Activated CD4-positive, alpha-beta memory T cell treated with anti-CD3 and anti-CD28 coated beads for 36 hours (primary cell): ENCODE measurements at regions not wholly inside any gene's neighbourhood (a gene's known extent, or its start where the extent isn't known, plus 50 kb on each side); places are given as distances from the start of the nearest gene placed in this dataset.

Experiments
- CTCF ChIA-PET: fragments of 350-600 bp; sonication (Branson Sonifier 250); formaldehyde crosslinking; loops from one replicate; lab custom pipeline; 2021; ENCODE audit warnings: antibody characterized with exemption, inconsistent platforms; lab: Charles Lee
- POLR2A ChIA-PET: fragments of 350-600 bp; sonication (Branson Sonifier 250); formaldehyde crosslinking; loops from one replicate; lab custom pipeline; 2021; ENCODE audit warnings: antibody characterized with exemption; lab: Charles Lee
- DNase-seq: peaks from one replicate; pipeline ENCODE4 v3.0.0-alpha.2; 2020
- H3K27ac Mint-ChIP-seq: one replicate; pipeline ENCODE4 v1.8.0; 2021; ENCODE audit warnings: mixed read lengths
- H3K27me3 Mint-ChIP-seq: one replicate; pipeline ENCODE4 v1.8.0; 2021; ENCODE audit warnings: mixed read lengths
- H3K36me3 Mint-ChIP-seq: one replicate; pipeline ENCODE4 v1.8.0; 2021; ENCODE audit warnings: mixed read lengths
- H3K4me1 Mint-ChIP-seq: one replicate; pipeline ENCODE4 v1.8.0; 2021; ENCODE audit warnings: low read depth, mixed read lengths
- H3K4me3 Mint-ChIP-seq: one replicate; pipeline ENCODE4 v1.8.0; 2021; ENCODE audit warnings: mild to moderate bottlenecking, mixed read lengths
- H3K9me3 Mint-ChIP-seq: one replicate; pipeline ENCODE4 v1.8.0; 2021; ENCODE audit warnings: mixed read lengths
- intact Hi-C: fragments of 100-400 bp; cut with micrococcal nuclease; formaldehyde crosslinking; loops from one replicate; pipeline ENCODE4 v1.15.1; 2023

DNA sequence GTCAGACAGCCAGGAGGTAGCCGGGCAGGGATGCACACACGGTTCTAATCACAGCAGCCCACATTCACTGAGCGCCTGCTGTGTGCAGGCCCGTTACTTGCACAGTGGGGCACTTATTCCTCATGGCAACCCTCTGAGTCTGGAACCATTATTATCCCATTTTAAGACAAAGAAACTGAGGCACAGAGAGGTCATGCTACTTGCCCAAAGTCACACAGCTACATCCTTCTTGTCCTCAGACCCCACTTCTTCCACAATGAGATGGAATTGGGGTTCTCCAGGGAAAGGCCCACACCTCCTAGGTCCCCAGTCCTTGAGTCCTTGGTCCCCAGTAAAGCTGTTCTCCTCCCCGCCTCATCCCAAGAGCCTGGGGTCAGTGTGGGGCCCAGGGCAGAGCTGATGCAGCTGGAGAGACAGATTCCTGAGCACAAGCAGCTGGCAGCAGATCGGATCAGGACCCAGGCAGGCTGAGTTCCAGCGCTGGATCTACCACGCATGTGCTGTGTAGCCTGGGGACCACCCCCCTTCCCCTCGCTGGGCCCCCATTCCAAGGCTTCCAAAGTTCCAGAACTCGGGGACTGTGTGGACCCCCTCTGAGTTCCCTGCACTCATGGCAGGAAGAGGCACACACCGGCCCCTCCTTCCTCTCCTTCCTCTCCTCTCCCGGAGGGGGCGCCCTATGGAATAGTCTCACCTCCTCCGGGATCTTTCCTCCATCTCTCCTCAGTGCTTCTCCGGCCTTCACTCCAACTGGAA is 393.4 kb downstream of the MATN1 start:
- Mint-ChIP-seq H3K4me3 (no peak overlapping the region), H3K27ac (no peak overlapping the region), H3K4me1 (no peaks in the 10 kb centered on the region), H3K27me3 (no peaks in the 10 kb centered on the region), H3K9me3 (no peaks in the 10 kb centered on the region), H3K36me3 (no peaks in the 10 kb centered on the region)
- CTCF ChIA-PET: no interaction called here
- intact Hi-C loops: no loop called here
- no peak for DNase-seq
- POLR2A ChIA-PET: no interaction called here

GRCh38 chr1:30329263-30329753 is 394.1 kb downstream of the MATN1 start:
- intact Hi-C loops: no loop called here
- H3K4me3 Mint-ChIP-seq: no peak overlapping the region
- H3K36me3 Mint-ChIP-seq: no peaks in the 10 kb centered on the region
- H3K4me1 Mint-ChIP-seq: no peaks in the 10 kb centered on the region
- H3K27me3 Mint-ChIP-seq: no peaks in the 10 kb centered on the region
- H3K27ac Mint-ChIP-seq: no peak overlapping the region
- CTCF ChIA-PET: no interaction called here
- POLR2A ChIA-PET: no interaction called here
- H3K9me3 Mint-ChIP-seq: no peaks in the 10 kb centered on the region
- no peak for DNase-seq

DNA sequence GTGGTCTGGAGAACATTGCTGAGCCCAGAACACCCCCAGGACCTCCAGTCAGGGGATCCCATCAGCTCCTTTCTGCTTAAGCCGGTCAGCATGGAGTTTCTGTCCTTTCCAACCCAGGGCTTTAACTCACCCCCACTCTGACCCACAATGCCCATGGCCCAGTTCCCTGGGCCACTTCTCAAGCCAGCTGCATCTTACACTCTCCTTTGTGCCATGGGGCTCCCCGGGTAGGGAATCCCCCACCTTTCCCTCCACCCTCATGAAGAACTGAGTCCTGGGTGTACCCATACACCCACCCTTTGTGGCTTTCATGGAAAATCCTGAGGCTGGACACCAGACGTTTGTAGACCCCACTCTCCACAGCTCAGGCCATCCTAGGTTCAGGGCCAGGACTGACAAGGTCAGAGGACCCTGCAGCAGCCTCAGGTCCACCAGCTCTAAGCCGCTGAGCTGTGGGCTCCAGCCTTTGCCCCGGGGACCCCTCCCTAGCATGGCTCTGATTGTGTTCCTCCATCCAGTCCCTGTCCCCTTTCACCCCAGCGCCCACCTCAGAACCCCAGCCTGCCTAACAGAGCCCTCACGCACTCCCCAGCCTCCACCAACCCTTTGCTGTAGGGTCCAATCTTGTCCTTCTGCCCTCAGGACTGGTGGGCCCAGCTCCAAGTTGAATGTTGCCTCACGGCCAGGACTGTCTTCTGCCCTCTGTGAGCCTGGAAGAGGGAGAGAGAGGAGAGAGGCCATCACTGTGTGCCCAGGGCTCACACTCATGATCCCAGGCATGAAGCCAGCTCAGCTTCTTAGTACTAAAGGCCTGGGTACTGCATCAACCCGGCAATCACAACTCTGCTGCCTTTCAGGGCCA is 394.8 kb downstream of the MATN1 start:
- H3K9me3 Mint-ChIP-seq: no peaks in the 10 kb centered on the region
- no peak overlapping the region for H3K27ac Mint-ChIP-seq
- H3K4me3 Mint-ChIP-seq: no peak overlapping the region
- H3K27me3 Mint-ChIP-seq: no peaks in the 10 kb centered on the region
- intact Hi-C loops: no loop called here
- ChIA-PET POLR2A (no interaction called here), CTCF (no interaction called here)
- no peak for DNase-seq
- no peaks in the 10 kb centered on the region for H3K36me3 Mint-ChIP-seq
- no peaks in the 10 kb centered on the region for H3K4me1 Mint-ChIP-seq

- H3K4me3 Mint-ChIP-seq: no peak overlapping the region
- no peaks in the 10 kb centered on the region for H3K36me3 Mint-ChIP-seq
- CTCF ChIA-PET: no interaction called here
- H3K9me3 Mint-ChIP-seq: no peaks in the 10 kb centered on the region
- DNase-seq: no peak
- intact Hi-C loops: no loop called here
- H3K4me1 Mint-ChIP-seq: no peaks in the 10 kb centered on the region
- POLR2A ChIA-PET: no interaction called here
- H3K27me3 Mint-ChIP-seq: peaks cover 5% of the 10 kb centered on the region
- H3K27ac Mint-ChIP-seq: no peak overlapping the region
These were observed 395.4 kb downstream of the MATN1 start for GRCh38 chr1:30328100-30328370.

- Mint-ChIP-seq H3K36me3 (no peaks in the 10 kb centered on the region), H3K4me3 (no peak overlapping the region), H3K4me1 (no peaks in the 10 kb centered on the region), H3K27ac (no peak overlapping the region), H3K9me3 (no peaks in the 10 kb centered on the region), H3K27me3 (peaks cover 6% of the 10 kb centered on the region)
- intact Hi-C loops: no loop called here
- DNase-seq: no peak
- POLR2A ChIA-PET: no interaction called here
- CTCF ChIA-PET: no interaction called here
These were observed 395.9 kb downstream of the MATN1 start for GRCh38 chr1:30327370-30328099.

GRCh38 chr1:30325999-30326398 is 397.4 kb downstream of the MATN1 start:
- Mint-ChIP-seq H3K9me3 (no peaks in the 10 kb centered on the region), H3K36me3 (no peaks in the 10 kb centered on the region), H3K27ac (no peak overlapping the region), H3K4me1 (no peaks in the 10 kb centered on the region), H3K27me3 (peaks cover 6% of the 10 kb centered on the region), H3K4me3 (no peak overlapping the region)
- intact Hi-C loops: no loop called here
- POLR2A ChIA-PET: no interaction called here
- CTCF ChIA-PET: no interaction called here
- no peak for DNase-seq

GRCh38 chr1:30325085-30325935 is 398.1 kb downstream of the MATN1 start:
- Mint-ChIP-seq H3K27ac (no peak overlapping the region), H3K4me3 (no peak overlapping the region), H3K27me3 (peaks cover 6% of the 10 kb centered on the region), H3K36me3 (no peaks in the 10 kb centered on the region), H3K4me1 (no peaks in the 10 kb centered on the region), H3K9me3 (no peaks in the 10 kb centered on the region)
- CTCF ChIA-PET: no interaction called here
- intact Hi-C loops: no loop called here
- POLR2A ChIA-PET: no interaction called here
- DNase-seq: no peak

- CTCF ChIA-PET: no interaction called here
- intact Hi-C loops: no loop called here
- Mint-ChIP-seq H3K9me3 (no peaks in the 10 kb centered on the region), H3K27me3 (peaks cover 7% of the 10 kb centered on the region), H3K27ac (no peak overlapping the region), H3K4me1 (no peaks in the 10 kb centered on the region), H3K4me3 (no peak overlapping the region), H3K36me3 (no peaks in the 10 kb centered on the region)
- POLR2A ChIA-PET: no interaction called here
- no peak for DNase-seq
These were observed 398.9 kb downstream of the MATN1 start for GRCh38 chr1:30324251-30325084.

DNA sequence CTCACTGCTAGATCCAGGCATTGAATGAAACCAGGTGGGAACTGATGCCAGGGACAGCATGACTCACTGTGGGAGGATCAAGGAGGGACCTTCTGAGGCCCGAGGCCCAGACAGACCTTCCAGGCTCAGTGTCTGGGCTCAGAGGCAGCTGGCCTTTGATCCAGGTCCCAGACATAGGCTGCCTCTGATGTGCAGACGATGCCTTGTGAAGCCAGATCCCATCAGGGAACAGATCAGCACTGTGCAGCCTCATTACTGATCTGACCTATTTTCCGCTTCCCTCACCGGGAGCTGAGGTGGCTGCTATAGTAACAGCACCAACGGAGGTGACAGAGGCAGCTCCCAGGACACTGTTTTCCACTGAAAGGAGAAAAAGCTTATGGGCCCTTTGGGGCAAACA is 399.5 kb downstream of the MATN1 start:
- POLR2A ChIA-PET: no interaction called here
- no peak for DNase-seq
- no peaks in the 10 kb centered on the region for H3K9me3 Mint-ChIP-seq
- no peak overlapping the region for H3K4me3 Mint-ChIP-seq
- CTCF ChIA-PET: no interaction called here
- intact Hi-C loops: no loop called here
- no peaks in the 10 kb centered on the region for H3K36me3 Mint-ChIP-seq
- H3K4me1 Mint-ChIP-seq: no peaks in the 10 kb centered on the region
- H3K27ac Mint-ChIP-seq: no peak overlapping the region
- peaks cover 7% of the 10 kb centered on the region for H3K27me3 Mint-ChIP-seq

DNA sequence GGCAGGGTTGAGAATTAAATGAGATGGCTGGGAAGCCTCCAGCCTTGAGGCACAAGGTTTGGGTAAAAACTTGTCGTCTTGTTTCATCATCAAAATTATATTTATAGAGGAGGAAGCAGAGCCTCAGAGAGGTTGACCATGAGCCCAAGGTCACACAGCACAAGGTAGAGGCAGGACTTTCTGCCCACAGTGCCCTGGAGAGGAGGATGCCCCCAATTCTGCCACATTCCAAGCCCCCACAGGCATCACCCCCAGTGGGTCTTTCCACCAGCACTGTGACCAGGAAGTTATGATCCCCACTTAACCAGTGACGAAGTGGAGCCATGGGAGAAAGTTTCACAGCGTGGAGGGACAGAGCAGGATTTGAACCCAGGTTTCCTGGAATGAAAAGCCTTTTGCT is 400.0 kb downstream of the MATN1 start:
- no peak for DNase-seq
- no peak overlapping the region for H3K27ac Mint-ChIP-seq
- H3K9me3 Mint-ChIP-seq: no peaks in the 10 kb centered on the region
- peaks cover 7% of the 10 kb centered on the region for H3K27me3 Mint-ChIP-seq
- H3K4me1 Mint-ChIP-seq: no peaks in the 10 kb centered on the region
- intact Hi-C loops: no loop called here
- POLR2A ChIA-PET: no interaction called here
- H3K36me3 Mint-ChIP-seq: no peaks in the 10 kb centered on the region
- CTCF ChIA-PET: no interaction called here
- H3K4me3 Mint-ChIP-seq: no peak overlapping the region

- H3K4me1 Mint-ChIP-seq: no peaks in the 10 kb centered on the region
- DNase-seq: no peak
- intact Hi-C loops: no loop called here
- H3K36me3 Mint-ChIP-seq: no peaks in the 10 kb centered on the region
- H3K27me3 Mint-ChIP-seq: peaks cover 7% of the 10 kb centered on the region
- H3K9me3 Mint-ChIP-seq: no peaks in the 10 kb centered on the region
- ChIA-PET CTCF (no interaction called here), POLR2A (no interaction called here)
- H3K4me3 Mint-ChIP-seq: no peak overlapping the region
- H3K27ac Mint-ChIP-seq: no peak overlapping the region
These were observed 400.5 kb downstream of the MATN1 start for GRCh38 chr1:30322859-30323257.
